ENCODE measurements at regions not wholly inside any gene's neighbourhood (a gene's known extent, or its start where the extent isn't known, plus 50 kb on each side); places are given as distances from the start of the nearest gene placed in this dataset.

DNA sequence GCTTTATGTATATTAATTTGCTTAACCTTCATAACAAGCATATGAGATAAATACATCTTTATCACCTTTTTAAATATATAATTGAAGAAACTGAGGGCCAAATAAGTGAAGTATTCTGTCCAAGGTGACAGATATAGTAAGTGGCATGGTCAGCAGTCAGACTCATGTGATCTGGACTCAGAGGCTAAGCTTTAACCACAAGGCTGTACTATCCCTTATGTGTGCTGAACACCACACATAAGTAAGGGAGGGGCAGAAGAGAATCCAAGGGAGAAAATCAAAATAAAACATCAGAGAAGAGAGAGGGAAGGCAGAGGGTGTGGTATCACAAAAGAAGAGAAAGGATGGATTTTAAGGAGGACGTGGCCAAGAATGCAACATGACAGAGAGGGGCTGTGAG, 348.4 kb downstream of the EFNB2 start:
- no peak for DNase-seq
- Histone ChIP-seq H3K27ac (no peak overlapping the region), H3K9me2 (ENCODE audit: insufficient read depth) (peaks cover 1% of the 10 kb centered on the region; the same call in 1 of the 2 replicates), H2AFZ (no peak overlapping the region), H3K4me1 (ENCODE audit: insufficient read depth) (peaks cover 7% of the 10 kb centered on the region; the same call in 1 of the 2 replicates), H3K4me2 (ENCODE audit: unreplicated experiment) (no peak overlapping the region), H3K27me3 (replicated peaks; ENCODE audit: insufficient read depth) (no peaks in the 10 kb centered on the region), H3F3A (ENCODE audit: insufficient read depth) (peaks cover 10% of the 10 kb centered on the region; the same call in 1 of the 2 replicates), H4K20me1 (ENCODE audit: insufficient read depth) (no peaks in the 10 kb centered on the region), H3K9ac (no peak overlapping the region), H3K36me3 (ENCODE audit: low read depth) (no peaks in the 10 kb centered on the region), H3K79me2 (ENCODE audit: insufficient read depth) (no peaks in the 10 kb centered on the region), H3K9me3 (ENCODE audit: low read depth) (no peaks in the 10 kb centered on the region), H3K4me3 (no peak overlapping the region)
- in situ Hi-C loops (cut with MboI), result no loop called here
- WGBS, 2 experiments (ENCODE audit: low coverage in 1 of 2, low lambda C conversion rate in 2 of 2, missing lambda C conversion rate in 2 of 2), result 90 to 100% methylated on average over 1 of the region's 1 CpG
- no peak for TF ChIP-seq EZH2phosphoT487 (IDR thresholded peaks at IDR 0.05; ENCODE audit: insufficient read depth, low read depth)
- TF ChIP-seq EZH2 (IDR thresholded peaks at IDR 0.05; ENCODE audit: insufficient read depth, poor library complexity, severe bottlenecking), result no peak

DNA sequence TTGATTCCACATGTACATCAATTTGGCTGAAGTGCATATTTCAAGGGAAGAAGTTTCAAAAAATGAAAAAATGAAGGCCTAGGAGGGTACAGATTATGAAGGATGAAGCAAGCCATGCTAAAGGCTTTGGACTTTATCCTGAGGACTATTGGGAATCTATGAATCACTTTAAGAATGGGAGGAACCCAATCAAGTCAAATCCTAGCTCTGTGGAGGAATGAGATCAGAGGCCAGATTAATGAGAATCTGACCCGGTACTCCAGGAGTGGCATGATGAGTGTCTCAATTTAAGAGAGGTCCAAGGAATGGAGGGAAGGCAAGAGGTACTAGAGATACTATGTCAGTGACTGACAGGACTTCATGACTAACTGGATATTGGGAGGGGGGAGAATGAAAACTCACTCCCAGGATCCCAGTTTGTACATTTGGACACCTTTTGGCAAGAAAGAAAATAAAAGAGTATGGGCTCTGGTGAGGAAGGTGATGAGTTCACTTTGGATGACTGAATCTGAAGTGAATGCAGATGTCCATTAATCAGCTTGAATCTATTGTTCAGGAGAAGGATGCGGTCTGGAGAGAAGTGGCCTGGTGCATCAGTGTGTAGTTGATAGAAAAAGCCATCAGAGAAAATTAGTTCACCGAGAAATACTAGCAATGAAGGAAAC, 349.0 kb downstream of the EFNB2 start:
- peak; percentile 39 for DNase-seq
- Histone ChIP-seq H3K27ac (no peak overlapping the region), H3K9me2 (ENCODE audit: insufficient read depth) (no peaks in the 10 kb centered on the region), H3K27me3 (replicated peaks; ENCODE audit: insufficient read depth) (no peaks in the 10 kb centered on the region), H3K4me2 (ENCODE audit: unreplicated experiment) (no peak overlapping the region), H4K20me1 (ENCODE audit: insufficient read depth) (no peaks in the 10 kb centered on the region), H3K4me1 (ENCODE audit: insufficient read depth) (peaks cover 11% of the 10 kb centered on the region; the same call in 1 of the 2 replicates), H3K79me2 (ENCODE audit: insufficient read depth) (no peaks in the 10 kb centered on the region), H3K36me3 (ENCODE audit: low read depth) (no peaks in the 10 kb centered on the region), H3K9me3 (ENCODE audit: low read depth) (no peaks in the 10 kb centered on the region), H2AFZ (no peak overlapping the region), H3F3A (ENCODE audit: insufficient read depth) (peaks cover 13% of the 10 kb centered on the region; the same call in 1 of the 2 replicates), H3K9ac (no peak overlapping the region), H3K4me3 (no peak overlapping the region)
- 62 to 66% methylated on average over 3 of the region's 3 CpGs for WGBS, 2 experiments (ENCODE audit: low coverage in 1 of 2, low lambda C conversion rate in 2 of 2, missing lambda C conversion rate in 2 of 2)
- in situ Hi-C loops (cut with MboI), result no loop called here
- TF ChIP-seq EZH2 (IDR thresholded peaks at IDR 0.05; ENCODE audit: insufficient read depth, poor library complexity, severe bottlenecking) (no peak), EZH2phosphoT487 (IDR thresholded peaks at IDR 0.05; ENCODE audit: insufficient read depth, low read depth) (no peak)

DNA sequence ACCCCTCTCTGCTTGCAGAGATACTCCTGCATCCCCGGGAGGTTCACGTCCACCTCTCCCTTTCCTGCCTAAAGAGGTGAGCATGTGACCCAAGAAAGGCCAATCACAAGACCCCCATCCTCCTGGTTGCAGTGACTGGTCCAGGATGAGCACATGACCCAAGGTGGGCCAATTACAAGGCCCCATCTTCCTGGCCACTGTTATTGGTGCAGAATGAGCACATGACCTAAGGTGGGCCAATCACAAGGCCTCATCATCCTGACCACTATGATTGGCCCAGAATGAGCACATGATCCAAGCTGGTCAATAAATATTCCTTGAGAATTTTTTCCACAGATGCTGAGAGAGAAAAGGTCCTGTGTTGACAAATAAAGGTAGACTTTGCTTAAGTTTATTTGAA, 350.7 kb downstream of the EFNB2 start:
- Histone ChIP-seq H3K9ac (no peak overlapping the region), H3K9me3 (ENCODE audit: low read depth) (no peaks in the 10 kb centered on the region), H3K27ac (no peak overlapping the region), H3K27me3 (replicated peaks; ENCODE audit: insufficient read depth) (no peaks in the 10 kb centered on the region), H3F3A (ENCODE audit: insufficient read depth) (peaks cover 13% of the 10 kb centered on the region; the same call in 1 of the 2 replicates), H3K36me3 (ENCODE audit: low read depth) (no peaks in the 10 kb centered on the region), H3K4me1 (ENCODE audit: insufficient read depth) (peaks cover 11% of the 10 kb centered on the region; the same call in 1 of the 2 replicates), H3K9me2 (ENCODE audit: insufficient read depth) (no peaks in the 10 kb centered on the region), H3K79me2 (ENCODE audit: insufficient read depth) (no peaks in the 10 kb centered on the region), H2AFZ (no peak overlapping the region), H3K4me3 (no peak overlapping the region), H4K20me1 (ENCODE audit: insufficient read depth) (no peaks in the 10 kb centered on the region), H3K4me2 (ENCODE audit: unreplicated experiment) (no peak overlapping the region)
- in situ Hi-C loops (cut with MboI), result no loop called here
- TF ChIP-seq EZH2phosphoT487 (IDR thresholded peaks at IDR 0.05; ENCODE audit: insufficient read depth, low read depth), result no peak
- no peak for TF ChIP-seq EZH2 (IDR thresholded peaks at IDR 0.05; ENCODE audit: insufficient read depth, poor library complexity, severe bottlenecking)
- WGBS, 2 experiments (ENCODE audit: low coverage in 1 of 2, low lambda C conversion rate in 2 of 2, missing lambda C conversion rate in 2 of 2), result 94 to 95% methylated on average over 2 of the region's 2 CpGs
- DNase-seq, result no peak

DNA sequence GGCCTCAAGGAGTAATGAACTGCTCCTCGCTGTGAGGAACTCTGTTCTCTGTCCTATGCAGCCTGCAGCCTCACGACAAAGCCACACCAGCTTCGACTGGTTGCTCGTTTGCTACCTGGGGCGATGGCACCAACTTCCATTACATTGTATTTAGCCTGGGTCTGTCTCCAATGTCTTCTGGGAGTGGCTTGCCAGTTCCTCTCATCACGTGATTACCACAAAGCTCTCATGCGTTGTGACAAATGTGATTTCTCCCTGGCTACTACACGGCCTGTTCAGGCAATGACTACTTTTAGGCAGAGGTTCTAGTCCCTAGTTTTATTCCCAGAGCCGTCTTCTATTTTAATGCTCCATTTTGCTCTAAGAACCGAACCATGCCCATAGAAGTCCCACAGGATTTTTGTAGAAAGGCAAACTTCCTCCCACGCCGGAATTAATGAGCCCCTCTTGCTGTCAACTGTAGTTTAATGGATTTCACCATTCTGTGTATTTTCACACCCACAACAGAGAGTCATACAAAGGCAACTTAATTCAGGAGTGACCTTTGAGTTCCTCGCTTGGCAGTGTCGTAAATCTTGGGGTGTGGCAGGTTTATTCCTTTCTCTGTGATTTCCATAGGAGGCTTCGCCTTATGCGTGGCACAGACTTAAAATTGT, 351.9 kb downstream of the EFNB2 start:
- 93 to 95% methylated on average over 16 of the region's 16 CpGs for WGBS, 2 experiments (ENCODE audit: low coverage in 1 of 2, low lambda C conversion rate in 2 of 2, missing lambda C conversion rate in 2 of 2)
- Histone ChIP-seq H2AFZ (no peak overlapping the region), H3K4me2 (ENCODE audit: unreplicated experiment) (no peak overlapping the region), H3K36me3 (ENCODE audit: low read depth) (no peaks in the 10 kb centered on the region), H3K27ac (no peak overlapping the region), H3F3A (ENCODE audit: insufficient read depth) (peaks cover 13% of the 10 kb centered on the region; the same call in 1 of the 2 replicates), H3K9ac (no peak overlapping the region), H3K79me2 (ENCODE audit: insufficient read depth) (no peaks in the 10 kb centered on the region), H3K27me3 (replicated peaks; ENCODE audit: insufficient read depth) (no peaks in the 10 kb centered on the region), H3K4me1 (ENCODE audit: insufficient read depth) (peaks cover 11% of the 10 kb centered on the region; the same call in 1 of the 2 replicates), H3K9me3 (ENCODE audit: low read depth) (no peaks in the 10 kb centered on the region), H3K9me2 (ENCODE audit: insufficient read depth) (no peaks in the 10 kb centered on the region), H4K20me1 (ENCODE audit: insufficient read depth) (no peaks in the 10 kb centered on the region), H3K4me3 (no peak overlapping the region)
- in situ Hi-C loops (cut with MboI), result no loop called here
- no peak for DNase-seq
- TF ChIP-seq EZH2phosphoT487 (IDR thresholded peaks at IDR 0.05; ENCODE audit: insufficient read depth, low read depth) (no peak), EZH2 (IDR thresholded peaks at IDR 0.05; ENCODE audit: insufficient read depth, poor library complexity, severe bottlenecking) (no peak)
